ENCODE measurements at regions not wholly inside any gene's neighbourhood (a gene's known extent, or its start where the extent isn't known, plus 50 kb on each side); places are given as distances from the start of the nearest gene placed in this dataset.

- TF ChIP-seq POLR2A (IDR thresholded peaks at IDR 0.05) = no peak
- no peak for TF ChIP-seq CTCF (IDR thresholded peaks at IDR 0.05)
- no peak for TF ChIP-seq POLR2AphosphoS5 (IDR thresholded peaks at IDR 0.05)
- no peak for TF ChIP-seq EP300 (IDR thresholded peaks at IDR 0.05)
Measured at GRCh38 chr1:229007701-229008100, 263.2 kb upstream of the RAB4A start.
